HG02798 (cell line): ENCODE measurements at regions not wholly inside any gene's neighbourhood (a gene's known extent, or its start where the extent isn't known, plus 50 kb on each side); places are given as distances from the start of the nearest gene placed in this dataset.

Experiments
- ATAC-seq: cut with Tn5 transposase; IDR thresholded peaks from one replicate; pipeline ENCODE4 v1.9.1; 2021; ENCODE audit warnings: mild to moderate bottlenecking; ENCODE audit not compliant: unreplicated experiment, poor library complexity

DNA sequence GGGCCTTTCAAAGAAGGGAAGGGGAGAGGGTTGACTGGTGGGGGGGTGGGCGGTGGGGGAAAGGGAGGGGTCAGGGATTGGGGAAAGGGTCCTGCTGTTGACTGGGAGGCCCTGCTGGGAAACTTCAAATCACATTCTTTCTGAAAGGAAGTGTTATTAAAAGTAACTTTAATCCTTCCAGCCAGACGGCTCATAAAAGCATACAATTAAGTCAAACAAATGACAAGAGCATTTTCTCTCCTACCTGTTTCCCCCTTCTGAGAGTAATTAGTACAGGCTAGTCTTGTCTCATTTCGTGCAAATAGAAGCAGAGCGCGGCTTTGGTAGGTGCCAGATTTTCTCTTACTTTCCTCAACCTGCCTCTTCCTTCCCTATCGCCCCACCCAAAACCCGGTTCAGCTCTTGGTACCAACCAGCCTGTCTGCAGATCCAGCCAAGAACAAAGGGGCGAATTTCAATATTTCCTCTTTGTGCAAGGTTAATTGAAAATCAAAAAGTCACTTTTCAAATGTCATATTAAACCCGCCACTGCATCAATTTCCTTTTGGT, 2112.6 kb upstream of the PIK3C3 start:
- no peak for ATAC-seq

DNA sequence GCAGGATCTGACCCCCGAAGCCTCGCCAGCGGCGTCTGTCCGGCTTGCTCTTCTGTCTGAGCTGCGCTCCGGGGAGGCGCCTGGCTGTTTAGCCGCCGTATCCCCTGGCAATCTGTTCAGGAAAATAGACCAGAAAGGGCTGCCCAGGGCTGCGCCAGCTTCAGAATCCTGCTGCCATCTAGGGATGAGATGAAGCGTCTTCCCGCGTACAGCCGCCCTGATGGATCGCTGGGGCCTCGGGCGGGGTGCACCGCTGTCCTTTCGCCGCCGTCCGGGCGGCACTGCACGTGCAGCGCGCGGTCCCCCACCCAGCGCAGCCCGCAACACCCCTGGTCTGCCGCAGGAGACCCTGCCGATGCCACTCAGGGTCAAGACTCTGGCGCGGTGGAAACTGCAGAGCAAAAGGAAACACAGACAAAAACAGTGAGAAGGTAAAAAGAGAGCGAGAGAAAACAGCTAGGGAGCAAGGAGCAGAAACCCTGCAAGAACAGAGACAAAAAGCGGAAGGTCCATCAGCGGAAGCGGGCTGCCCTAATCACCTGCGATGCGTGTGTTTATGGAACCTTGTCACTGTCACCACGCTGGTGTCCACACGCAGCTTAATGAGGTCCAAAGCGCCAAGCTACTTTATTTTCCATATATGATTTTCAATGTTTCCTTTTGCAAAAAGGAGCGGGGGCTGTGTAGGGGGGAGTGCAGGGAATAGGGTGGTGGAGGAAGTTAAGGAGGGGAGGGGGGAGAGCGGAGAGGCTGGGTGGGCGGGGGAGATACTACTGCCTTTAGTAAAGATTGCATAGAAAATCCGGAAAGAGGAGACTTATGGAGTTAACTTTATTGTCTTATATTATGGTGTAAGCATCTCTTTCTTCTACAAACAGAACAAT, 2113.3 kb upstream of the PIK3C3 start:
- no peak for ATAC-seq

DNA sequence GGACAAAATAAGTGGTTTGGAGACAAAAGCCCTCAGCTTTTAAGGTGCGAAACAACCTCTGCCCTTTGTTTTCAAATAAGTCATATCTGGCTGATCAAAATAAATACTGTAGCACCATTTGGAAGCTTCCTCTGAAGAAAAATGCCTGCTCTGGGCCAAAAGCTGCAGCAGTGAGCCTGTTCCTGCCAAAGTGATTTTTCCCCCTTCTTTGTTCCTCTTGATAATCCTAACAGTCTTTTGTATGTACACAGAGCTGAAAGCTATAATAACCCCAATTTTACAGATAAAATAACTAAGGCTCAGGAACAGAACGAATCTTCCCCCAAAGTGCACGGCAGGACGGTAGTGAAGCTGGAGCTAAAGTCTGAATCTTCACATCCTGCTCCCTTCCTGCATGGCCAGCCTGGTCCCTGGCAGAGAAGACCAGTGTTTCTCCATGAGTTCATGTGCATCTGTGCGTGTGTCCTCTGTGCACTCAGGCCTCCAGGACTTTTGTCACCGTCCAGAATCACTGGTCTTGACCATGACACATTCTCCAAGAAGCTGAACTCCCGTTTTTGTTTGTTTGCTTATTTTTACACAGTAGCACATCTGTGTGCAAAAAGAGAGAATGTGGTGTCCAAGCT, 2114.1 kb upstream of the PIK3C3 start:
- ATAC-seq = no peak

DNA sequence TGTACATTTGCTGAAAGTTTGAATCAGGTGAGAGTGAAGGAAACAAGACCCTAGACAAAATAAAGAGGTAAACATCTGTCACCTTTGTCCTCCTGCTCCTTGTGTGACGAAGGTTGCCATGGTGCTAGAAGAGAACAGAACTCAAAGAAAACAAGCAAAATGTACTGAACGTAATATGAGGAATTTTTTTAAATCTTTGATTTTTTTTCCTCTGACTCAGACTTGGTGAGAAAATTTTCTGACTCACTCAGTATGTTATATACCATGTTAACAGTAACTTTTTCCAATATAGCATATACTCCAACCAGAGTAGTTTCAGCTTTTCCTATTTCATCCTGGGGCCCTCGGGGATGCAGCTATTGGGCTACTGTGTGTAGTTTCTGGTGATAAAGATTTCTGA, 2114.6 kb upstream of the PIK3C3 start:
- no peak for ATAC-seq

DNA sequence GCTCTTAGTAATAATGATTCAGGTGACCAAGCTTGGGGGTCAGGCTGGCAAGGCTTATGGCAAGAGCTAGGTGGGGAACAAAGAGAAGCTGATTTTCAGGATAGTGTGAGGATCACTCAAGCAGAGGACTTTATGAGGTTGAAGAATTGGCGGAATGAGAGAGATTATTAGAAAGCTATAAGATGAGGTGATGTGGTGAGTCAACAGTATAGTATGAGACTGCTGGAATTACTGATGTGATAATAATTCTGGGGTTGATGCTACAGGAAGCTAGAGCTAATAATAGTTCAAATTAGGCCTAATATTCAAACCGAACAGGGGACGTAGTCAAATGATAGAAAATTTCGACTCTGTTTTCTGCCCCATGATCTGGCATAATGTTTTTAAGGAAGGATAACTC, 2115.3 kb upstream of the PIK3C3 start:
- ATAC-seq = no peak

DNA sequence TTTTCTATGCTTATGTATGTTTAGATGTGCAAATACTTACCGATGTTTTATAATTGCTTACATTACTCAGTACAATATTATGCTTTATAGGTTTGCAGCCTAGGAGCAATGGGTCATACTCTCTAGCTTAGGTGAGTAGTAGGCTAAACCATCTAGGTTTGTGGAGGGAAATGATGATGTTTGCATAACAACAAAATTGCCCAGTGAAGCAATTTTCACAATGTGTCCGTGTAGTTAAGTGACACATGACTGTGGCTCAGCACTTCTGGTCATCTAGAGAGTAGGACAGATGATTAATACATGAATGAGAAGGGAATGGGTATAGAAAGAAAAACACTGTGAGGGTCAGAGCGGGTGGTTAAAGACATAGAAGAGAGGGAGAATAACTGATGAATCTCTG, 2116.2 kb upstream of the PIK3C3 start:
- ATAC-seq = no peak

DNA sequence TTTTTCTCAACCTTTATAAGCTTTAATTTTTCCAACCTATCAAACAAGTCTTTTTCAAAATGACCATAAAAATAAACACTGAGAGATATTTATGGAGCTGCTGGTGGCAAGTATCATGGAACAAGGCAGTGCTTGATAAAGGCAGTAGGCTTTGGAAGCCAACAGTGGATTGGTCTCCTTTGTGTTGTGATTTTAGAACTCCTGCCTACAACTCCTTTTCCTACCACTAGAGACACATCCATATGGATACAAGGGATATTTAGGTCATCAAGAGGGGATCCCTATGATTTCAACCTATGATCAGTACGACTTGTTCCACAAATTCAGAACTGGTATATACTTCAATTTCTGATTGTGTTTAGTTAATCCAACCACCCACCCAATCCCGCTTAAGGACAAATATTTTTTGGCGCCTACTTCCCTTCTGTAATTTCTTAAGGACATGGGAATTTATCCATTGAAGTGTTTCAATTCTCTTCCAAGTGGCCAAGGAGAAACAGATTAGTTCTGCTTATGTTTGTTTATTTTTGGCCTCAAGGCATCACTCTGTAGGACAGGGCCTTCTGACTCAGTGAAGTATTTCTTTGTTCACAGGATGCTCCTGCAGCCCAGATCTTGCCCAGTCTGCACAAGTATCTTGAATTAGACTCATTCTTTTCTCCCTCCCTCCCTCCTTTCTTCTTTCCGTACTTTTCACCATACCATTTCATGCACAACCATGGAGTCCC, 2119.6 kb upstream of the PIK3C3 start:
- ATAC-seq = no peak

DNA sequence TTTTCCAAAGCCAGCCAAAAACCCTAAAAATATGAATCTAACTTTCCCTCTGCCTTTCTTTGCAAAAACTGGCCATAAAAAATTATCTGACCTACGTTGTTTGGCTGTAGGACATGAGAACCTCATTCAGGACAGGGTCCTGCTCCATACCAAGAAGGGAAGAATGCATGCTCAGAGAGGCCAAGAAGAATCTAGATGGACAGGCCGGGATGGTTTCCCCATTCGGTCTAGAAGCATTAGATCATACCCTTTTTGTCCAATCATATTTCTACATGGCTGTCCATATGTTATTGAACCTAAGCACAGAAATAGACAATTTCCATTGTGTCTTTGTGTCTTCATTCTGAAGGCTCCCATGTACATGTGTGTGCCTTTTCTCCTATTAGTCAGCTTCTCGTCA, 2120.4 kb upstream of the PIK3C3 start:
- no peak for ATAC-seq

DNA sequence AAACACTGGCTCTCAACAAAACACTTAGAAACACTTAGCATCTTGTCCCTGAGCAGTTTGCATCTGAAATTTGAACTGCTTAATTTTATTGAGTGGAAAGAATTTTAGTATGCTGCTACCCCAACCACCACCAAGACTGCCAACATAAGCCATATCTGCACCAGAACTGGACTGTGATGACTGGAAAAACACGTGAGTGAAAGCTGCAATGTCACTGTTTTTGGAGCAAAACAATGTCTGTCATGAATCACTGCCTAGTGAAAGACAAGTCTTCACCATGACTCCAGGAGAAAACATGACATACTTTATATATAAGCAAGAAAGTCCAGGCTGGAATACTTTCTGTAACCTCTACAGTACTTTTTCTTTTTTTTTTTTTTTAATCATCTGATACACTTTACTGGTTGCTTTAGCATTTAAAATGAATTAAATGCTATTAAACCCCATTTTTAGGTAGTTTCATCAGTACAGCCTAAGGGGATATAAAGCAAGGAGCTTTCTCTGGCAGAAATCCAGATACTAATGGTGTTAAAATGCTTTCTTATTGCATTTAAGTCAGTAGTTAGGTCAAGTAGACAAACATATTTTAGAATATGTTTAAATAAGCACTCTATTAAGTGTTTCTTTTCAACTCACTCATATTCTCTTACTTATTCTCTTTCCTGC, 2129.4 kb upstream of the PIK3C3 start:
- ATAC-seq = no peak

DNA sequence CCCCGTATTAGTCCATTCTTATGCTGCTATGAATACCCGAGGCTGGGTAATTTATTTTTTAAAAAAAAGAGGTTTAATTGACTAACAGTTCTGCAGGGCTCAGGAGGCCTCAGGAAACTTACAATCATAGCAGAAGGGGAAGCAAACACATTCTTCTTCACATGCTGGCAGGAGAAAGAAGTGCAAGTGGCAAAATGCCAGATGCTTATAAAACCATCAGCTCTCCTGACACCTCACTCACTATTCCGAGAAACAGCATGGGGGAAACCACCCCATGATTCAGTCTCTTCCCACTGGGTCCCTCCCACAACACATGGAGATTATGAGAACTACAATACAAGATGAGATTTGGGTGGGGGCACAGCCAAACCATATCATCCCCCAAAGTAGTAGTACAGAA, 2148.5 kb upstream of the PIK3C3 start:
- ATAC-seq = no peak

DNA sequence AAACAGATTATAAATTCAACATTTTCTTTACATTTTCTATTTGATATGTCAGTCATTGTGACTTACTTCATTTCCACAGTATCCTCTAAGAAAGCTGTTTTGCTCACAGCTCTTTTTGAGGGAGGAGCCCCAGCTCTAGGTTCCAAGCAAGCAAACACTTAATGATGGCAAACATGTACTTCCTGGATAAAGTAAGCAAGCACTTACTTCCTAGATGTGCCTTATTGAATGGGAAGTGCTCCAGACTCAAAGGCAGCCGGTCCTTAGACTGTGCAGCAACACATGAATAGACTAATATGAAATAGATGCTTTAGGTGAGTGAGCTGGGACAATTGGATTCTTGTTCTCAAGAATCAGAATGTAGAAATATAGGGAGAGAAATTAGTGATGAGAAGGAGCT, 2149.8 kb upstream of the PIK3C3 start:
- ATAC-seq = no peak

DNA sequence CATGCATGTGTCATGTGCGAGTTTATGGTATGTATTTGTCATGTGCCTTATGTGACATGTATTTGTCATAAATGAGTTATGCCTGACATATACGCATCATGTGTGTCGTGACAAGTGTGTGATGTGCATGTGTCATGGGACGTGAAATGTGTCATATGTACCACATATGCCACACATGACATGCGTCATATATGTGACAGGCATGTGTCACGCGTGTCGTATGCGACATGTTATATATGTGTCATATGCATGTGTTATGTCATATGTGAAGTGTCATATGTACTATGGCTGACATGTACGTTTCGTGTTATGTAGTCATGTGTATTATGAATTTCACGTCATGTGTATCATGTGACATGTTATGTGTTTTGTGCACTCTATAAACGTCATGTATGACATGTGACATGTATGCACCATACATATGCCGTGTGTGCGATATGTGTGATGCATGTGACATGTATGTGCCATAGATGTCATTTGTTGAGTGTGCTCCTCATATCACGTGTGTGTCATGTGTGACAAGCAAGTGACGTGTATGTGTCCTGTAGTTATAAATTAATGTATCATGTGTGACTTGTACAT, 2152.3 kb upstream of the PIK3C3 start:
- ATAC-seq = no peak

DNA sequence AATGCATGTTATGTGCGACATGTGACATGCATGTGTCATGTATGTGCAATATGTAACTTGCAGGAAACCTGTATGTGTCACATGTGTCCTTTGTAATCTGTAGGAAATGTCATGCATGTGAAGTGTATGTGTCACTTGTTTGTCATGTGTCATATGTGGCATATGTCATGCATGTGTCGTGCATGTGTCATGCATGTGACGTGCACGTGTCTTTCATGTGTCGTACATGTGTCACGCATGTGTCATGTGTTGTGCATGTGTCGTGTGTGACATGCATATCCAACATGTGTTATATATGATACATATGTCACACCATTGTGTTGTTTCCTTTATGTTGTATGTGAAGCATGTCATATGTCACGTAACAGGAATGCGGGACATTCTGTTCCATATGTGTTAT, 2153.2 kb upstream of the PIK3C3 start:
- no peak for ATAC-seq

DNA sequence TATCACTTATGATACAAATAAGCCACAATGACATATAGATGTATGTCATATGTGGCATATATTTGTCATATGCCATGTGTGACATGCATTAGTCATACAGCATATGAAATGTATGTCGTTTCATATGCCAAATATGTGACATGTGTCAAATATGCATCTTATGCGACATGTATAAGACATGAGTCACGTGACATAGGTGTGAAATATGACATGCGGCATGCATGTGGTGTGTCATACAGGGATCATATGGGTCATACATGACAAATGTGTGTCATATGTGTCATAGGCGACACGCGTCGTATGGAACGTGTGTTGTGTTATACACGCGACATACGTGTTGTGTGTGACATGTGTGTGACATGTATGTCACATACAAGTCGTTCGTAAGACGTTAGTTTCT, 2154.0 kb upstream of the PIK3C3 start:
- ATAC-seq = no peak

DNA sequence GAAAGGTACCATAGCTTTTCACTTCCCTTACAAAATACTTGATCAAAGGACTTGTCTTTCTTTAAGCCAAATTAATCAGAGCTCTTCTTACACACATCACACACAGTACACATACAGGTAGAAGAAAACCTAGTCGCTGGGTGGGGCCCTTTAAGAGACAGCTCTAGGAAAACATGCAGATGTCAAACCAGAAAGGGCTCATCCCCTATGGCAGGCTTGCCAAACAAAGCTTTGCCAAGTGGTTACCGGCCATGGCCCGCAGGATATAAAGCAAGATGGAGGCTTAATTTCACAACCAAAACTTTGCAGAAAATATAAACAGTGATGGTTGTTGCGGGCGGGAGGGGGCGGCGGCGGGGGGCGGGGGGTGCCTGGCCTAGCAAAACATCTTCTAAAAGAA, 2156.0 kb upstream of the PIK3C3 start:
- ATAC-seq = no peak

DNA sequence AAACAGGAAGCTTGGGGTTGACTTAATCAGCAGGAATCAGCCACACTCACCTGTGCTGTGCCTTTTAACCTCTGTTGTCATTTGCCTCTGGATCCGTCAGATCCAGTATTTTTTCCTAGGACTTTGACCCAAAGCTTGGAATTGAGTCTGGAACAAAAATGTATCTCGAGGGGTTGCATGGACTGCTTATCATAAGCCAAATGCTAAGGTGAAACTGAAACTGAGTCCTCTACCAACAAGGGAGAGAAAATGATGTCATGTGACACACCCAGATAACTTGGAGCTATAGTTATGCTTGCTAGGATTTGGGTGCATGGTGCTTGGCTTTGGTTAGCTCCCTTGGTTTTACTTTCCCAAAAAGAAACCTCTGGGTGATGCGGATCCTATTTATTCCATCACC, 2158.6 kb upstream of the PIK3C3 start:
- ATAC-seq = no peak

DNA sequence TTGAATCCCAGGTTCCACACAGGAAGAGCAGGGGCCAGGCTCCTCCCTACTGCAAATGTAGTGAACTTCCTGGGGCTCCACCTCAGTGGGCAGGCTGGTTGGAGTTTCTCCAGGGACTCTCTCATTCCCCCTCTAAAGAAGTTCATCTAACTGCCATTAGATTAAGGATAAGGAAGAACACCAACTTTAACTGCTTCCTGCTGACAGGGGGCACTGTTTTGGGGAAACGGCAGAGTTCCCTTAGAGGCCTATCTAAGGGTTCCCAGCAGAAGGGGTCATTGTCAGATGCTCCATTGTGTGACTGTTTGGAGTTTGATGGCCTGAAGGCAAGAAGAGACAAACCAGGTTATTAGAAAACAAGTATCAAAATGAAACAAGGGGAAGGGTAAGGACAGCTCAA, 2159.7 kb upstream of the PIK3C3 start:
- no peak for ATAC-seq

DNA sequence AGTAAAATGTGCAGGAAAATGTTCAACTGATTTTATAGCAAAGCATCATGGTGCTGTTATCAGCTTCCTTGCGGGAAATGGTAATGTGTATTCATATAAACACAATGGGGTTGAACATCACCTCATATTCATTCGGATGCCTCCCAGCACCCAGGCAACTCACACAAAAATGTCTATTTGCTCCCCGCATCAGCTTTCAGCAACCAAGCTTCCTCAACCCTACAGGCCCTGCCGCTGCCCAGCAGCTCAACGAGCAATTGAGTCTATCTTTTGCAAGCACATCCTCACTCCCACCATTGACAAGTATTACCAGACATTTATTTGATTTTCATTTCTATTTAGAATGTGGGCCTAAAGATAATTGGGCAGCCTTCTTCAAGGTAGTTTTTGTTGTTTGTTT, 2161.4 kb upstream of the PIK3C3 start:
- no peak for ATAC-seq

DNA sequence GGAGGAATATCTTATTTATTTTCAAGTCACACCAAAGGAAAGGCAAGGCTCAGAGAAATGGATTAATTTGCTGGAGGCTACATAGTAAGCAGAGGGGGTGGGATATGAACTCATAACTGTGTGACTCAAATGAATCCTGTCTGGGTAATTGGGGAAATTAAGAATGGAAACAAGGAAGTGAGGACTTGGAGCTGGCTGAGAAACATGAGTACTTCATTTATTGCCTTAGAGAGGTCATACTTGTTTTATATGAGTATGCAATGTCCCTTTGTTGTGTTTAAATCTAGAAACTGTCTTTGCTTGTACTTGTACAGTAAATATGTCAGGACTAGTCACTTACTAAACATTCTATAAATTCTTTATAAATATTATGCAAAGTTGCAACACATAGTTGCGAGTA, 2166.7 kb upstream of the PIK3C3 start:
- ATAC-seq = no peak

DNA sequence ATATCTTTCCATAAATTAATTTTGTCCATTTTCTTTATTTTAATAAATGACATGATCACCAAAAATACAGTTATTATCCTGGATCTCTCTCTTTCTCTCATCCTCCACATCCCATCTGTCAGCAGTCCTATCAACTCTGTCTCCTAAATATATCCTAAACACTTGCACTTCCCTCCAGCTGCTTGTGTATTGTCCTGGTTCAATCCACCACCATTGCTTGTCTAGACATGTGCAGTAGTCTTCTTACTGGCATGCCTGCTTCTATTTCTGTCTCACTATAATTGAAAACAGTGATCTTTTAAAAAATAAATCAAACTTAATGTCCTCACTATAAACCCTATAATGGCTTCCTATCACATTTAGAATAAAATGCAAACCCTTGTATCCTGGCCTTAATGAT, 2168.6 kb upstream of the PIK3C3 start:
- ATAC-seq = no peak
